C4-2B (cell line): ENCODE measurements at regions not wholly inside any gene's neighbourhood (a gene's known extent, or its start where the extent isn't known, plus 50 kb on each side); places are given as distances from the start of the nearest gene placed in this dataset.

Source experiments
- CTCF ChIP-seq: fragments of 450-650 bp; conservative IDR thresholded peaks from 2 replicates; pipeline ENCODE4 v1.5.1; 2017; ENCODE audit warnings: mild to moderate bottlenecking
- ZFX ChIP-seq: fragments of 450-650 bp; IDR thresholded peaks from 2 replicates; pipeline ENCODE4 v1.6.1; 2017

GRCh38 chr4:60744767-60745166 is 455.4 kb upstream of the ADGRL3 start:
- peak; percentile 13; the same call in 1 of the 2 replicates for TF ChIP-seq CTCF
- no peak for TF ChIP-seq ZFX
